ENCODE measurements at regions not wholly inside any gene's neighbourhood (a gene's known extent, or its start where the extent isn't known, plus 50 kb on each side); places are given as distances from the start of the nearest gene placed in this dataset.

DNA sequence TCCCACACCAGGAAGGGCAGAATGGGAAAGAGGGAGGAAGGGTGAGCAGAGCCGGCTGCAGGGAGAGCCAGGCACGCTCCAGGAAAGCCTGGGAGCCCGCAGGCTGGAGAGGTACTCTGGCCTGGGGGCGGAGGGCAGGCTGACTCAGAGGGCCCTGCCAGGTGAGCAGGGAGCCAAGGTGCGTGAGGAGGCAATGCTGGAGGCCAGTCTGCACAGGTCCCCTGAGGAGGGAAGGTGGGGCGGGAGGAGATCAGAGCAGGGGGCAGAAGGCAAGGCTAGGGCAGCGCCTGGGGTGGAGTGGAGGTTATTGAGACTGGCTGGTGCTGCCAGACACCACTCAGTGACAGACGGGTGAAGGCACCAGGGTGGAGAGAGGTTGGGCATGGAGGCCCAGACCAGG, 385.0 kb downstream of the BCL11B start:
- Mint-ChIP-seq H3K4me1 (ENCODE audit: low read depth, unreplicated experiment) (no peaks in the 10 kb centered on the region), H3K9me3 (ENCODE audit: unreplicated experiment) (peaks cover 12% of the 10 kb centered on the region), H3K27ac (ENCODE audit: unreplicated experiment) (no peak overlapping the region), H3K27me3 (ENCODE audit: insufficient read depth, unreplicated experiment) (peaks cover 4% of the 10 kb centered on the region), H3K36me3 (ENCODE audit: insufficient read depth, unreplicated experiment) (no peaks in the 10 kb centered on the region), H3K4me3 (ENCODE audit: unreplicated experiment) (no peak overlapping the region)
- no TSS peak for BruUV-seq (replicated peaks)
- ChIA-PET CTCF (no interaction called here), POLR2A (no interaction called here)
- no peaks in the 10 kb centered on the region for H3K9me3 ChIP-seq
- H3K4me1 ChIP-seq: no peaks in the 10 kb centered on the region
- H3K4me3 ChIP-seq (ENCODE audit: low read depth, low read length): no peak overlapping the region
- intact Hi-C loops (cut with micrococcal nuclease; ENCODE audit: unreplicated experiment): no loop called here
- no peak for DNase-seq
- H3K36me3 ChIP-seq (ENCODE audit: control insufficient read depth, insufficient read depth, low read length): no peaks in the 10 kb centered on the region
- H3K27me3 ChIP-seq (replicated peaks; ENCODE audit: control insufficient read depth, insufficient read depth, low read length): no peaks in the 10 kb centered on the region
- TF ChIP-seq, protein P1, sequence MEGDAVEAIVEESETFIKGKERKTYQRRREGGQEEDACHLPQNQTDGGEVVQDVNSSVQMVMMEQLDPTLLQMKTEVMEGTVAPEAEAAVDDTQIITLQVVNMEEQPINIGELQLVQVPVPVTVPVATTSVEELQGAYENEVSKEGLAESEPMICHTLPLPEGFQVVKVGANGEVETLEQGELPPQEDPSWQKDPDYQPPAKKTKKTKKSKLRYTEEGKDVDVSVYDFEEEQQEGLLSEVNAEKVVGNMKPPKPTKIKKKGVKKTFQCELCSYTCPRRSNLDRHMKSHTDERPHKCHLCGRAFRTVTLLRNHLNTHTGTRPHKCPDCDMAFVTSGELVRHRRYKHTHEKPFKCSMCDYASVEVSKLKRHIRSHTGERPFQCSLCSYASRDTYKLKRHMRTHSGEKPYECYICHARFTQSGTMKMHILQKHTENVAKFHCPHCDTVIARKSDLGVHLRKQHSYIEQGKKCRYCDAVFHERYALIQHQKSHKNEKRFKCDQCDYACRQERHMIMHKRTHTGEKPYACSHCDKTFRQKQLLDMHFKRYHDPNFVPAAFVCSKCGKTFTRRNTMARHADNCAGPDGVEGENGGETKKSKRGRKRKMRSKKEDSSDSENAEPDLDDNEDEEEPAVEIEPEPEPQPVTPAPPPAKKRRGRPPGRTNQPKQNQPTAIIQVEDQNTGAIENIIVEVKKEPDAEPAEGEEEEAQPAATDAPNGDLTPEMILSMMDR (IDR thresholded peaks at IDR 0.05; ENCODE audit: insufficient read depth in 1 of 2, low read depth in 1 of 2, low read length in 1 of 2, severe bottlenecking in 1 of 2, unreplicated experiment in 1 of 2): no peak

DNA sequence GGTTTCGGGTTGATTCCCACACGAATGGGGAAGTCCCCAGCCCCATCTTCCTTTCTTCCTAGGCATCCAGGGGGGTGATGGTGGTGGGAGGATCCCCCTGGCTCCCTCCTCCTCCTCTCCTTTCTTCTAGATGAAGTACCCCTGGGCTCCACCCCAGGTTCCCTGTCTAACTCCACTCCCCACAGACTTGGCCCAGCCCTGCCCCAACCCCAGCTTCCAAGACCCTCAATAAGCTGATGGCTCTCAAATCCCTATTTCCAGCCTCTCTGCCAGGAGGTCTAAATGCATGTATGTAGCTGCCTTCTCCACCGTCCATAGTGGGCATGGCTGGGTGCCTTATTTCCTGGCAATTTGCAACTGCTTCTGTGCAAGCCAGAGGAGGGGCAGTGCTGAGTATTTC, 383.7 kb downstream of the BCL11B start:
- no peaks in the 10 kb centered on the region for H3K36me3 Mint-ChIP-seq (ENCODE audit: insufficient read depth, unreplicated experiment)
- CTCF ChIA-PET: no interaction called here
- no peak for DNase-seq
- no peaks in the 10 kb centered on the region for H3K36me3 ChIP-seq (ENCODE audit: control insufficient read depth, insufficient read depth, low read length)
- intact Hi-C loops (cut with micrococcal nuclease; ENCODE audit: unreplicated experiment): no loop called here
- no peaks in the 10 kb centered on the region for H3K4me1 ChIP-seq
- peaks cover 4% of the 10 kb centered on the region for H3K27me3 Mint-ChIP-seq (ENCODE audit: insufficient read depth, unreplicated experiment)
- H3K4me1 Mint-ChIP-seq (ENCODE audit: low read depth, unreplicated experiment): no peaks in the 10 kb centered on the region
- H3K9me3 ChIP-seq: no peaks in the 10 kb centered on the region
- H3K4me3 ChIP-seq (ENCODE audit: low read depth, low read length): no peak overlapping the region
- TF ChIP-seq, protein P1 (IDR thresholded peaks at IDR 0.05; ENCODE audit: insufficient read depth in 1 of 2, low read depth in 1 of 2, low read length in 1 of 2, severe bottlenecking in 1 of 2, unreplicated experiment in 1 of 2): no peak
- BruUV-seq (replicated peaks): no TSS peak
- no peaks in the 10 kb centered on the region for H3K27me3 ChIP-seq (replicated peaks; ENCODE audit: control insufficient read depth, insufficient read depth, low read length)
- POLR2A ChIA-PET: no interaction called here
- no peak overlapping the region for H3K4me3 Mint-ChIP-seq (ENCODE audit: unreplicated experiment)
- H3K9me3 Mint-ChIP-seq (ENCODE audit: unreplicated experiment): peaks cover 12% of the 10 kb centered on the region
- H3K27ac Mint-ChIP-seq (ENCODE audit: unreplicated experiment): no peak overlapping the region

DNA sequence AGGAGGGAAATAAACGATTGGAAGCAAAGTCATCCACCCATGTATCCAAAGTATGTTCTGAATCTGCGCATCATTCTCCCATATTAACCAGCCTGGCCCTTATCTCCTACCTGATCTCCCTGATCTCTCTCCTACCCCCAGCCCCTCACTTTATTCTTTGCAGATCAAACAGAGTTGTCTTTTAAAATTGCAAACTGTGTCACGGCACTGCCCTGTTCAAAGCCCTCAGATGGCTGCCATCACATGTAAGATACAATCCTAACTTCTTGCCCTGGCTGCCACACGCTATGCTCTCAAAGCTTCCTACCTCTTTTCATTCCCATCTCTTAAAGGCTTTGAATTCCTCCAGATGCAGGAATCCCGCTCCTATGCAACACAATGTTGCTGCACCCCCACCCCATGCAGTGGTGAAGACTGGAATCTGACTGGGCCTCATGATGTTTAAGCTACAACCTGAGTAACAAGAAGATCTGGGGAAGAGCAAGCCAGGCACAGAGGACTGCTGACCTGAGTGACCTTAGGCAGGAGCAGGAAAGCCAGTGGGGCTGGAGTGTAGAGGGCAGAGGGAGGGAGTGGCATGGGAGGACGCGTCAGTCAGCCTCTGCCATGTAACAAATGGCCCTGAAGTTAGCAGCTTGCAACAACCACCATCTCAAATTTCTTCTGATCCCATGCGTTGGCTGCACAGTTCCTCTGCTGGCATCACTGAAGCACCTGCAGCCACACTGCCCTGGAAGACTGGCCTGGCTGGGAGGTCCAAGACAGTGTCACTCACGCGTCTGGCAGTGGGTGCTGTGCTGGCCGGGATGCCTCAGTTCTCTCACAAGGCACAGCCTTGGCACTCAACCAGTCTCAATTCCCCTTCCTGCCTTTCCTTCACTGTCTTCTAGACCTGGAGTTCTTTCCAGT, 382.8 kb downstream of the BCL11B start:
- TF ChIP-seq, protein P1 (IDR thresholded peaks at IDR 0.05; ENCODE audit: insufficient read depth in 1 of 2, low read depth in 1 of 2, low read length in 1 of 2, severe bottlenecking in 1 of 2, unreplicated experiment in 1 of 2): no peak
- Mint-ChIP-seq H3K9me3 (ENCODE audit: unreplicated experiment) (peaks cover 12% of the 10 kb centered on the region), H3K4me1 (ENCODE audit: low read depth, unreplicated experiment) (no peaks in the 10 kb centered on the region), H3K4me3 (ENCODE audit: unreplicated experiment) (no peak overlapping the region), H3K27me3 (ENCODE audit: insufficient read depth, unreplicated experiment) (peaks cover 4% of the 10 kb centered on the region), H3K36me3 (ENCODE audit: insufficient read depth, unreplicated experiment) (no peaks in the 10 kb centered on the region), H3K27ac (ENCODE audit: unreplicated experiment) (no peak overlapping the region)
- H3K27me3 ChIP-seq (replicated peaks; ENCODE audit: control insufficient read depth, insufficient read depth, low read length): no peaks in the 10 kb centered on the region
- POLR2A ChIA-PET: no interaction called here
- intact Hi-C loops (cut with micrococcal nuclease; ENCODE audit: unreplicated experiment): no loop called here
- CTCF ChIA-PET: no interaction called here
- no peaks in the 10 kb centered on the region for H3K4me1 ChIP-seq
- H3K4me3 ChIP-seq (ENCODE audit: low read depth, low read length): no peak overlapping the region
- no peaks in the 10 kb centered on the region for H3K9me3 ChIP-seq
- DNase-seq: no peak
- no TSS peak for BruUV-seq (replicated peaks)
- no peaks in the 10 kb centered on the region for H3K36me3 ChIP-seq (ENCODE audit: control insufficient read depth, insufficient read depth, low read length)

Data from Caco-2 (cell line).